ENCODE measurements at regions not wholly inside any gene's neighbourhood (a gene's known extent, or its start where the extent isn't known, plus 50 kb on each side); places are given as distances from the start of the nearest gene placed in this dataset.

DNA sequence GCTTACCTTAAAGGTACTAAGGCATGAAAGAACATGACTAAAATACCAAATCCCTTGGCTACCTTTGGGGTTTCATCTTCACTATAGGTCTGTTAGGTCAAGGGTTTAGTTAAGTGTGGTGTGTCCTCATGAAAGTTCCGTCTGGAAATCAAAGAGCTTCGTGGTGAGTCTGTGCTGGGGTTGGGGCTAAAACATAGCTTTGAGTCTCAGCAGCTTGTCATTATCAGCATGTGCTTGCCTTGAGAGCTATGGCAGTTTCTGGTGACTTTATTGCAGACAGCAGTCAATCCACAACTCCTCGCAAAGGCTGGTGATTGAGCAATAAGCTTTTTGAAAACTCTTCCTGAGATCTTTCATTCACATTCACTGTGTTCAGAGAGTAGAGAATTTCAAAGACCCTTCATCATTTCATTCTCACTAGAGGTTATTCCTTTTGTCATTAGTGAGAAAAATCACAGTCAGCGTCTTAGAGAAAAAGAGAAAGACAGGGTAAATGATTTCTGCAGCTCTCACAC, 53.2 kb upstream of the CCDC6 start:
- Mint-ChIP-seq H3K4me3 (no peak overlapping the region), H3K27ac (no peak overlapping the region), H3K4me1 (peaks cover 6% of the 10 kb centered on the region), H3K9me3 (no peaks in the 10 kb centered on the region), H3K36me3 (no peaks in the 10 kb centered on the region), H3K27me3 (ENCODE audit: insufficient read depth, low read depth) (peaks cover 2% of the 10 kb centered on the region)
- Histone ChIP-seq H2AFZ (replicated peaks) (peak overlapping the region; percentile 23), H3K4me1 (no peaks in the 10 kb centered on the region), H3K9ac (no peak overlapping the region), H3K4me2 (no peak overlapping the region), H3K4me3 (no peak overlapping the region), H3K36me3 (no peaks in the 10 kb centered on the region), H3K9me3 (ENCODE audit: low read depth) (no peaks in the 10 kb centered on the region), H4K20me1 (ENCODE audit: low read depth) (no peaks in the 10 kb centered on the region), H3K79me2 (ENCODE audit: low read depth) (no peaks in the 10 kb centered on the region), H3K27ac (no peak overlapping the region), H3F3A (ENCODE audit: low read depth) (no peaks in the 10 kb centered on the region), H3K27me3 (no peaks in the 10 kb centered on the region)
- DNase-seq (ENCODE audit: low spot score): no peak
- no peak for TF ChIP-seq EZH2 (IDR thresholded peaks at IDR 0.05)
- TF ChIP-seq EZH2phosphoT487 (IDR thresholded peaks at IDR 0.05): no peak
- TF ChIP-seq, protein P1, sequence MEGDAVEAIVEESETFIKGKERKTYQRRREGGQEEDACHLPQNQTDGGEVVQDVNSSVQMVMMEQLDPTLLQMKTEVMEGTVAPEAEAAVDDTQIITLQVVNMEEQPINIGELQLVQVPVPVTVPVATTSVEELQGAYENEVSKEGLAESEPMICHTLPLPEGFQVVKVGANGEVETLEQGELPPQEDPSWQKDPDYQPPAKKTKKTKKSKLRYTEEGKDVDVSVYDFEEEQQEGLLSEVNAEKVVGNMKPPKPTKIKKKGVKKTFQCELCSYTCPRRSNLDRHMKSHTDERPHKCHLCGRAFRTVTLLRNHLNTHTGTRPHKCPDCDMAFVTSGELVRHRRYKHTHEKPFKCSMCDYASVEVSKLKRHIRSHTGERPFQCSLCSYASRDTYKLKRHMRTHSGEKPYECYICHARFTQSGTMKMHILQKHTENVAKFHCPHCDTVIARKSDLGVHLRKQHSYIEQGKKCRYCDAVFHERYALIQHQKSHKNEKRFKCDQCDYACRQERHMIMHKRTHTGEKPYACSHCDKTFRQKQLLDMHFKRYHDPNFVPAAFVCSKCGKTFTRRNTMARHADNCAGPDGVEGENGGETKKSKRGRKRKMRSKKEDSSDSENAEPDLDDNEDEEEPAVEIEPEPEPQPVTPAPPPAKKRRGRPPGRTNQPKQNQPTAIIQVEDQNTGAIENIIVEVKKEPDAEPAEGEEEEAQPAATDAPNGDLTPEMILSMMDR (IDR thresholded peaks at IDR 0.05): no peak

DNA sequence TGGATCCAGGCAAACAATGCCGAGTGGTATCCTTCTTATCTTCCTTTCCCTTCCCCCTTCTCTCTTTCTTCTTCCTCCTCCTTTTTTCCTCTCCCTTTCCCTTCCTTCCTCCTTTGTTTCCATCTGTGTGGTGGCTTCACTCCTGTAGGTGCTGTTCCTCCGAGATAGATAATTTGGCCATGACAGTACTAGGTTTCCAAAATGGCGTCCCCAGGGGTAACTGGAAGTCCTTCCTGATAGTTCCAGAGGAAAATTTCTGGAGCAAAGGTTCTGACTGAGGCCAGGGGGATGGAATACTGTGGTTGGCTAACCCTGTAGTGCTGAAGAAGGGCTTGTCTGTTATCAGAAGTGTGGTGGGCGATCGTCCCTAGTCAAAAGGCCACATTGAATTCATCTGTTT, 52.5 kb upstream of the CCDC6 start:
- no peaks in the 10 kb centered on the region for H3K9me3 Mint-ChIP-seq

DNA sequence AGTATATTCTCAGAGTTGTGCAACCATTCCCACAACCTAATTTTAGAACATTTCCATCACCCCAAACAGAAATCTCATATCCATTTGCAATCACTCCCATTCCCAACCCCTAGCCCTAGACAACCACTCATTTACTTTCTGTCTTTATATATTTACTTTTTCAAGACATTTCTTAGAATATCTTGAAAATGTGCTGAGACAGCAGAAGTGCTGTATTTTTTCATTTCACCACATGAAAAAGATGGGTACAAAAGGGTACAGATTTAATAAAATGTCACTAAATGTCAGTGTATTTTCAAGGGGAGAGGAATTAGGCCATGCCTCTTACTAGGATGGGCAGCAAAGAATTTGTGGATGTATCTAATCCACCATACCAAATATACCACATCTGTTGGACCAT, 51.6 kb upstream of the CCDC6 start:
- Mint-ChIP-seq H3K4me3 (no peak overlapping the region), H3K27me3 (ENCODE audit: insufficient read depth, low read depth) (peaks cover 6% of the 10 kb centered on the region), H3K4me1 (peaks cover 4% of the 10 kb centered on the region), H3K27ac (no peak overlapping the region), H3K9me3 (no peaks in the 10 kb centered on the region), H3K36me3 (no peaks in the 10 kb centered on the region)
- Histone ChIP-seq H3K36me3 (no peaks in the 10 kb centered on the region), H3K4me1 (no peaks in the 10 kb centered on the region), H3K4me2 (no peak overlapping the region), H3K27me3 (no peaks in the 10 kb centered on the region), H3K9me3 (ENCODE audit: low read depth) (no peaks in the 10 kb centered on the region), H3K79me2 (ENCODE audit: low read depth) (no peaks in the 10 kb centered on the region), H3K4me3 (no peak overlapping the region), H3K27ac (no peak overlapping the region), H2AFZ (replicated peaks) (no peak overlapping the region), H3F3A (ENCODE audit: low read depth) (no peaks in the 10 kb centered on the region), H3K9ac (no peak overlapping the region), H4K20me1 (ENCODE audit: low read depth) (no peaks in the 10 kb centered on the region)
- no peak for DNase-seq (ENCODE audit: low spot score)
- TF ChIP-seq EZH2phosphoT487 (IDR thresholded peaks at IDR 0.05) (no peak), EZH2 (IDR thresholded peaks at IDR 0.05) (no peak)
- TF ChIP-seq, protein P1 (IDR thresholded peaks at IDR 0.05): no peak

More for the DNA sequence above, 52.5 kb upstream of the CCDC6 start:
- Histone ChIP-seq H4K20me1 (ENCODE audit: low read depth) (no peaks in the 10 kb centered on the region), H3K79me2 (ENCODE audit: low read depth) (no peaks in the 10 kb centered on the region), H3K4me3 (no peak overlapping the region), H3K4me1 (no peaks in the 10 kb centered on the region), H3K27me3 (no peaks in the 10 kb centered on the region), H3K9me3 (ENCODE audit: low read depth) (no peaks in the 10 kb centered on the region), H3K27ac (no peak overlapping the region), H3K36me3 (no peaks in the 10 kb centered on the region), H2AFZ (replicated peaks) (no peak overlapping the region), H3F3A (ENCODE audit: low read depth) (no peaks in the 10 kb centered on the region), H3K9ac (no peak overlapping the region), H3K4me2 (no peak overlapping the region)
- no peak for DNase-seq (ENCODE audit: low spot score)
- H3K4me1 Mint-ChIP-seq: peaks cover 6% of the 10 kb centered on the region
- no peaks in the 10 kb centered on the region for H3K36me3 Mint-ChIP-seq
- H3K4me3 Mint-ChIP-seq: no peak overlapping the region
- no peak overlapping the region for H3K27ac Mint-ChIP-seq
- peaks cover 3% of the 10 kb centered on the region for H3K27me3 Mint-ChIP-seq (ENCODE audit: insufficient read depth, low read depth)
- TF ChIP-seq EZH2 (IDR thresholded peaks at IDR 0.05) (no peak), EZH2phosphoT487 (IDR thresholded peaks at IDR 0.05) (no peak)
- TF ChIP-seq, protein P1 (IDR thresholded peaks at IDR 0.05): no peak

Data from neural progenitor cell (in vitro differentiated cells).